Stimulated activated naive B cell treated with anti-CD40 and anti-IgM and Interleukin-4, amounts not matched to agents 10 μg/mL and 1 μg/mL and 100 μg/mL, for 72 hours (primary cell): ENCODE measurements at regions not wholly inside any gene's neighbourhood (a gene's known extent, or its start where the extent isn't known, plus 50 kb on each side); places are given as distances from the start of the nearest gene placed in this dataset.

Experiments used
- ATAC-seq, 2 donors: fragments of 150-1000 bp; cut with Tn5 transposase; replicated peaks; 2 replicates each; pipeline ENCODE4 v1.10.0; 2021; ENCODE audit warnings: moderate library complexity in 1 of 2
- DNase-seq: peaks from one replicate; pipeline ENCODE4 v3.0.0; 2021
- H3K27ac Mint-ChIP-seq: one replicate; pipeline ENCODE4 v1.8.0; 2022; ENCODE audit warnings: mild to moderate bottlenecking, mixed read lengths
- H3K27me3 Mint-ChIP-seq, 2 donors: one replicate each; pipeline ENCODE4 v1.8.0; 2022; ENCODE audit warnings: mixed read lengths in 2 of 2
- H3K36me3 Mint-ChIP-seq, 2 donors: one replicate each; pipeline ENCODE4 v1.8.0; 2022; ENCODE audit warnings: mixed read lengths in 2 of 2, mild to moderate bottlenecking in 1 of 2
- H3K4me1 Mint-ChIP-seq, 2 donors: one replicate each; pipeline ENCODE4 v1.8.0; 2022; ENCODE audit warnings: mixed read lengths in 2 of 2, mild to moderate bottlenecking in 1 of 2
- H3K4me3 Mint-ChIP-seq, 2 donors: one replicate each; pipeline ENCODE4 v1.8.0; 2022; ENCODE audit warnings: mild to moderate bottlenecking in 2 of 2, mixed read lengths in 2 of 2, moderate library complexity in 1 of 2
- H3K9me3 Mint-ChIP-seq, 2 donors: one replicate each; pipeline ENCODE4 v1.8.0; 2022; ENCODE audit warnings: mixed read lengths in 2 of 2, mild to moderate bottlenecking in 1 of 2

GRCh38 chr1:192756314-192756713 lies 52.5 kb upstream of the RGS2 start:
- no peak overlapping the region for H3K27ac Mint-ChIP-seq
- peaks cover 8 to 13% of the 10 kb centered on the region in 2 donors for H3K27me3 Mint-ChIP-seq
- H3K36me3 Mint-ChIP-seq, result no peaks in the 10 kb centered on the region
- no peak for DNase-seq
- H3K9me3 Mint-ChIP-seq, result peaks cover 4 to 9% of the 10 kb centered on the region in 2 donors
- no peaks in the 10 kb centered on the region for H3K4me1 Mint-ChIP-seq
- no peak overlapping the region for H3K4me3 Mint-ChIP-seq
- peak; percentile 31 to 58 for ATAC-seq

- Mint-ChIP-seq H3K36me3 (no peaks in the 10 kb centered on the region), H3K9me3 (peaks cover 4 to 9% of the 10 kb centered on the region in 2 donors), H3K27ac (no peak overlapping the region), H3K4me1 (no peaks in the 10 kb centered on the region), H3K27me3 (peaks cover 8 to 15% of the 10 kb centered on the region in 2 donors), H3K4me3 (no peak overlapping the region)
- no peak for ATAC-seq
- no peak for DNase-seq
Observed at GRCh38 chr1:192756847-192757246, 52.0 kb upstream of the RGS2 start.

- ATAC-seq (no peak), DNase-seq (no peak)
- no peaks in the 10 kb centered on the region for H3K36me3 Mint-ChIP-seq
- peaks cover 20 to 25% of the 10 kb centered on the region in 2 donors for H3K27me3 Mint-ChIP-seq
- peaks cover 4 to 9% of the 10 kb centered on the region in 2 donors for H3K9me3 Mint-ChIP-seq
- H3K4me1 Mint-ChIP-seq, result peaks cover 4 to 5% of the 10 kb centered on the region in 2 donors
- no peak overlapping the region for H3K4me3 Mint-ChIP-seq
- H3K27ac Mint-ChIP-seq, result no peak overlapping the region
Observed at GRCh38 chr1:192758492-192758891, 50.3 kb upstream of the RGS2 start.
